HL-60 (cell line): ENCODE measurements at regions not wholly inside any gene's neighbourhood (a gene's known extent, or its start where the extent isn't known, plus 50 kb on each side); places are given as distances from the start of the nearest gene placed in this dataset.
"Not testable (repeated sequence)": the region's sequence is repeated elsewhere in the genome, so short reads cannot be mapped to it uniquely, and the experiment has no call there.

Experiments
- DNase-seq, 2 experiments: peaks; one replicate each; pipeline ENCODE4 v3.0.0-alpha.2; 2010 to 2020; ENCODE audit warnings: low read depth in 1 of 2, low spot score in 1 of 2
- H3K27ac ChIP-seq: fragments of 250-450 bp; sonication (Bioruptor Pico); replicated peaks from 2 replicates; pipeline ENCODE4 v1.5.1; 2020; ENCODE audit warnings: mild to moderate bottlenecking, moderate library complexity
- H3K27me3 ChIP-seq: fragments of 250-450 bp; sonication (Bioruptor Pico); 2 replicates; pipeline ENCODE4 v1.5.1; 2021; ENCODE audit warnings: mild to moderate bottlenecking, moderate library complexity; ENCODE audit not compliant: insufficient read depth, poor library complexity, severe bottlenecking
- H3K4me3 ChIP-seq: replicated peaks from 2 replicates; pipeline ENCODE4 v1.5.1; 2011; ENCODE audit warnings: mild to moderate bottlenecking, control low read depth, low read length; ENCODE audit not compliant: insufficient read depth
- CTCF ChIP-seq: IDR thresholded peaks from one replicate; pipeline ENCODE4 v1.5.1; 2011; ENCODE audit warnings: low read length, control low read depth, inconsistent platforms; ENCODE audit not compliant: insufficient read depth
- GABPA ChIP-seq: IDR thresholded peaks from 2 replicates; pipeline ENCODE4 v1.6.1; 2012; ENCODE audit warnings: low read depth
- POLR2AphosphoS5 ChIP-seq: IDR thresholded peaks from 2 replicates; pipeline ENCODE4 v1.6.1; 2012; ENCODE audit warnings: low read depth
- REST ChIP-seq: IDR thresholded peaks from 2 replicates; pipeline ENCODE4 v1.6.1; 2012; ENCODE audit warnings: low read depth; ENCODE audit not compliant: insufficient replicate concordance
- SPI1 ChIP-seq: IDR thresholded peaks from 2 replicates; pipeline ENCODE4 v1.6.1; 2012; ENCODE audit warnings: low read depth, mild to moderate bottlenecking, borderline replicate concordance

GRCh38 chr14:55835985-55836384 lies 256.0 kb downstream of the KTN1 start:
- Histone ChIP-seq H3K4me3 (no peak overlapping the region), H3K27ac (no peak overlapping the region), H3K27me3 (no peaks in the 10 kb centered on the region)
- TF ChIP-seq CTCF: no peak
- DNase-seq: no peak

GRCh38 chr14:55837467-55837866 lies 257.5 kb downstream of the KTN1 start:
- no peaks in the 10 kb centered on the region for H3K27me3 ChIP-seq
- no peak overlapping the region for H3K4me3 ChIP-seq
- no peak for TF ChIP-seq REST
- TF ChIP-seq GABPA: no peak
- TF ChIP-seq POLR2AphosphoS5: no peak
- no peak overlapping the region for H3K27ac ChIP-seq
- no peak for DNase-seq

GRCh38 chr14:55838529-55839052 lies 258.6 kb downstream of the KTN1 start:
- Histone ChIP-seq H3K27me3 (no peaks in the 10 kb centered on the region), H3K27ac (no peak overlapping the region), H3K4me3 (no peak overlapping the region)
- DNase-seq: no peak
- TF ChIP-seq CTCF (no peak), GABPA (no peak), POLR2AphosphoS5 (no peak), REST (no peak), SPI1 (no peak)

- H3K27ac ChIP-seq, H3K4me3 ChIP-seq, H3K27me3 ChIP-seq, DNase-seq: not testable (repeated sequence)
Observed at GRCh38 chr14:55839301-55839947, 259.4 kb downstream of the KTN1 start.

- no peak for DNase-seq
- TF ChIP-seq POLR2AphosphoS5: no peak
- no peak for TF ChIP-seq GABPA
- no peak for TF ChIP-seq SPI1
- no peak for TF ChIP-seq REST
- no peak for TF ChIP-seq CTCF
- H3K27ac ChIP-seq: no peak overlapping the region
- no peaks in the 10 kb centered on the region for H3K27me3 ChIP-seq
- no peak overlapping the region for H3K4me3 ChIP-seq
Observed at GRCh38 chr14:55840821-55841220, 260.8 kb downstream of the KTN1 start.
